RWPE2 (cell line): ENCODE measurements at regions not wholly inside any gene's neighbourhood (a gene's known extent, or its start where the extent isn't known, plus 50 kb on each side); places are given as distances from the start of the nearest gene placed in this dataset.

Source experiments
- ATAC-seq: fragments of 200-7000 bp; cut with Tn5 transposase; 3 replicates; pipeline ENCODE4 v1.9.1; 2021; ENCODE audit warnings: low read depth
- DNase-seq: peaks from one replicate; pipeline ENCODE4 v3.0.0-alpha.2; 2020; ENCODE audit warnings: low spot score
- H3K27ac ChIP-seq: fragments of 450-650 bp; 2 replicates; pipeline ENCODE4 v1.5.1; 2017; ENCODE audit warnings: mild to moderate bottlenecking; ENCODE audit not compliant: poor library complexity, severe bottlenecking
- H3K27me3 ChIP-seq: fragments of 250-450 bp; sonication (Bioruptor Pico); 2 replicates; pipeline ENCODE4 v1.5.1; 2021; ENCODE audit warnings: mild to moderate bottlenecking, moderate library complexity; ENCODE audit not compliant: insufficient read depth, poor library complexity, severe bottlenecking
- H3K36me3 ChIP-seq: fragments of 250-450 bp; sonication (Bioruptor Pico); 2 replicates; pipeline ENCODE4 v1.5.1; 2020; ENCODE audit warnings: low read depth, mild to moderate bottlenecking, moderate library complexity
- H3K4me1 ChIP-seq: fragments of 250-450 bp; sonication (Bioruptor Pico); 2 replicates; pipeline ENCODE4 v1.5.1; 2021; ENCODE audit warnings: mild to moderate bottlenecking, moderate library complexity; ENCODE audit not compliant: insufficient read depth, poor library complexity, severe bottlenecking
- H3K4me3 ChIP-seq: fragments of 250-450 bp; sonication (Bioruptor Pico); 2 replicates; pipeline ENCODE4 v1.5.1; 2021; ENCODE audit warnings: mild to moderate bottlenecking, moderate library complexity; ENCODE audit not compliant: severe bottlenecking
- H3K9me3 ChIP-seq: fragments of 250-450 bp; sonication (Bioruptor Pico); 2 replicates; pipeline ENCODE4 v1.5.1; 2021; ENCODE audit warnings: mild to moderate bottlenecking, moderate library complexity; ENCODE audit not compliant: severe bottlenecking
- CTCF ChIP-seq: fragments of 450-650 bp; IDR thresholded peaks from one replicate; pipeline ENCODE4 v1.5.1; 2017; ENCODE audit warnings: mild to moderate bottlenecking, moderate library complexity; ENCODE audit not compliant: poor library complexity, severe bottlenecking

GRCh38 chr9:120323125-120323524 is 256.8 kb downstream of the CDK5RAP2 start:
- Histone ChIP-seq H3K36me3 (no peaks in the 10 kb centered on the region), H3K4me3 (no peak overlapping the region), H3K9me3 (no peaks in the 10 kb centered on the region), H3K4me1 (no peaks in the 10 kb centered on the region), H3K27ac (no peak overlapping the region), H3K27me3 (no peaks in the 10 kb centered on the region)
- ATAC-seq, result no peak
- no peak for DNase-seq
- TF ChIP-seq CTCF, result no peak

GRCh38 chr9:120319452-120319851 is 260.5 kb downstream of the CDK5RAP2 start:
- Histone ChIP-seq H3K36me3 (no peaks in the 10 kb centered on the region), H3K9me3 (no peaks in the 10 kb centered on the region), H3K27ac (no peak overlapping the region), H3K4me3 (no peak overlapping the region), H3K4me1 (no peaks in the 10 kb centered on the region), H3K27me3 (no peaks in the 10 kb centered on the region)
- no peak for DNase-seq
- ATAC-seq, result no peak
- no peak for TF ChIP-seq CTCF

- no peak overlapping the region for H3K4me3 ChIP-seq
- H3K4me1 ChIP-seq, result no peaks in the 10 kb centered on the region
- no peak for TF ChIP-seq CTCF
- H3K36me3 ChIP-seq, result no peaks in the 10 kb centered on the region
- H3K27ac ChIP-seq, result no peak overlapping the region
- no peaks in the 10 kb centered on the region for H3K27me3 ChIP-seq
- H3K9me3 ChIP-seq, result no peaks in the 10 kb centered on the region
- ATAC-seq, result no peak
- DNase-seq, result no peak
Measured at GRCh38 chr9:120315154-120315553, 264.8 kb downstream of the CDK5RAP2 start.

GRCh38 chr9:120312031-120312430 is 267.9 kb downstream of the CDK5RAP2 start:
- no peaks in the 10 kb centered on the region for H3K9me3 ChIP-seq
- H3K36me3 ChIP-seq, result no peaks in the 10 kb centered on the region
- H3K27ac ChIP-seq, result no peak overlapping the region
- DNase-seq (no peak), ATAC-seq (no peak)
- H3K4me1 ChIP-seq, result no peaks in the 10 kb centered on the region
- no peaks in the 10 kb centered on the region for H3K27me3 ChIP-seq
- TF ChIP-seq CTCF, result no peak
- H3K4me3 ChIP-seq, result no peak overlapping the region

- Histone ChIP-seq H3K9me3 (no peaks in the 10 kb centered on the region), H3K27ac (no peak overlapping the region), H3K4me3 (no peak overlapping the region), H3K36me3 (no peaks in the 10 kb centered on the region), H3K4me1 (no peaks in the 10 kb centered on the region), H3K27me3 (no peaks in the 10 kb centered on the region)
- no peak for DNase-seq
- no peak for TF ChIP-seq CTCF
- ATAC-seq, result no peak
Measured at GRCh38 chr9:120310035-120310434, 269.9 kb downstream of the CDK5RAP2 start.
